HG02623 (cell line): ENCODE measurements at regions not wholly inside any gene's neighbourhood (a gene's known extent, or its start where the extent isn't known, plus 50 kb on each side); places are given as distances from the start of the nearest gene placed in this dataset.
"Not testable (repeated sequence)": the region's sequence is repeated elsewhere in the genome, so short reads cannot be mapped to it uniquely, and the experiment has no call there.

Experiments
- ATAC-seq: cut with Tn5 transposase; IDR thresholded peaks from one replicate; pipeline ENCODE4 v1.9.1; 2021; ENCODE audit warnings: moderate library complexity; ENCODE audit not compliant: unreplicated experiment

DNA sequence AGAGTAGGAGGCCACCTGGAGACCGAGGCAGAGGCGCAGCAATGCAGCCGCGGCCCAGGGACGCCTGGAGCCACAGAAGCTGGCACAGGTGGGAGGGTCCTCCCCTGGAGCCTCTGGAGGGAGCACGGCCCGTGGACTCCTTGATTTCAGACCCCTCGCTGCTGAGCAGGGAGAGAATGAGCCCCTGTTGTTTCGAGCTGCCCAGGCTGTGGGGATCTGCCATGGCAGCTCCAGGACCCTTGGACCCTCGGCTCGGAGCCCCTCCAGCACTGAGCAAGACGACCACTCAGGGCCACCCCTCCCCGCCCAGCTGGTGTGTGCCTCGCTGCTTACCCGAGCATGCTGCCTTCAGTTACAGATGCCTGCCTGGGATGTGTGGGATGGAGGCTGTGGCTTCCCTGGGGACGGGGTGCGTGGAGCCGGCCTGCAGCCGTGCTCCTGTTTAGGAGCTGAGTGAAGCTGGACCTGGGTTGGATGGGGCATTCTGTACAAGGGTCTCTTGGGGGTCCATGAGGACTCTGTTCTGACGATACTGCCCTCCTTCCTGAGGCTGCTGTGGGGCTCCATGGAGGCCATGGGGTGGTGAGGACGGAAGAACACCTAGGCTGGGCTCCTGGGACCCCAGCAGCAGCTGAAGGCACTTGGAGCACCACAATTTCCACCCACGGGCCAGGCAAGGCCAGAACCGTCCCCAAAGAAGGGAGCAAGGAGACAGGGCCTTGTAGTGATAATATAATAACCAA lies 115.1 kb upstream of the LPCAT1 start:
- ATAC-seq = no peak

GRCh38 chr5:1637639-1638481 lies 114.1 kb upstream of the LPCAT1 start:
- no peak for ATAC-seq

- ATAC-seq = no peak
Observed at GRCh38 chr5:1636981-1637638, 113.3 kb upstream of the LPCAT1 start.

DNA sequence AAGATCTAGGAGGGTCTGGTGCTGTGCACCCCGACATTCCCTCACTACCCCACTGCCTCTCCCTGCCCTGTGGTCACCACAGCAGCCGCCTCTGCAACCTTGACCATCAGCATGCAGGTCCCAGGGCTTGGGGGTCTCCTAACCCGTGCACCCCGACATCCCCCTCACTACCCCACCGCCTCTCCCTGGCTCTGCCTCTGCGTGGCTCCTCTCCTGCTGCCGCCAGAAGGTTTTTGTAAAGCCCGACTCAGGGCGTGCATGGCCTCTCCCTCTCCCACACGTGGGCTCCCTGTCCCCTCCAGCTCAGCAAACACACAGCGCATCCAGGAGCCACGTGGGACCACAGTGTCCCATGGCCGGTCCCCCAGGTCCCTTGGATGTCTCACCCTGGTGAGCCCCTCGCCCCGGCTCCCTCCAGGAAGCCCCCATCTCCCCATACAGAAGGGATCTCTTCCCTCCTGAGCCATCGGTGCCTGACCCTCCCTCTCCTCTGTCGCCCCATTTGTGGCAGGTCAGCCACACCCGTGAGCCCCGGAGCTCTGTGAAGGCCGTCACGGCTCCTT lies 112.5 kb upstream of the LPCAT1 start:
- not testable (repeated sequence) for ATAC-seq

DNA sequence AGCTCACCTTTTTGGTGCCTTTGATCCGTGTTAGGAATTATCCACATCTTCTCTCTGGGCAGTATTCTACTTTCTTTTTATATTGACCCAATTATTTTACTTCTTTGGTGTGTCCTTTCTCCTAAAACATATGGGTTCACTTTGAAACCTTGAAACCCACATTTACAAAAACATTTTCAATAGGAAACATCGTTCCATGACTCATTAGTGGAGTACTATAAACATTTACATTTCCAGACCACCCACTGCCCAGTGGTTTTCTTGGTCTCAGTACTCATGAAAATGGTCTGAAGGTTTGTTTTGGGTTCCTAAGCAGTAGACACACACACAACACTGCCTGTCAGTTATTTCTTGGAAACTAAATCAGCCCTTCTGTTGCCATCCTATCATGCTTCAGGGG lies 111.7 kb upstream of the LPCAT1 start:
- not testable (repeated sequence) for ATAC-seq

GRCh38 chr5:1634337-1634661 lies 110.5 kb upstream of the LPCAT1 start:
- no peak for ATAC-seq

DNA sequence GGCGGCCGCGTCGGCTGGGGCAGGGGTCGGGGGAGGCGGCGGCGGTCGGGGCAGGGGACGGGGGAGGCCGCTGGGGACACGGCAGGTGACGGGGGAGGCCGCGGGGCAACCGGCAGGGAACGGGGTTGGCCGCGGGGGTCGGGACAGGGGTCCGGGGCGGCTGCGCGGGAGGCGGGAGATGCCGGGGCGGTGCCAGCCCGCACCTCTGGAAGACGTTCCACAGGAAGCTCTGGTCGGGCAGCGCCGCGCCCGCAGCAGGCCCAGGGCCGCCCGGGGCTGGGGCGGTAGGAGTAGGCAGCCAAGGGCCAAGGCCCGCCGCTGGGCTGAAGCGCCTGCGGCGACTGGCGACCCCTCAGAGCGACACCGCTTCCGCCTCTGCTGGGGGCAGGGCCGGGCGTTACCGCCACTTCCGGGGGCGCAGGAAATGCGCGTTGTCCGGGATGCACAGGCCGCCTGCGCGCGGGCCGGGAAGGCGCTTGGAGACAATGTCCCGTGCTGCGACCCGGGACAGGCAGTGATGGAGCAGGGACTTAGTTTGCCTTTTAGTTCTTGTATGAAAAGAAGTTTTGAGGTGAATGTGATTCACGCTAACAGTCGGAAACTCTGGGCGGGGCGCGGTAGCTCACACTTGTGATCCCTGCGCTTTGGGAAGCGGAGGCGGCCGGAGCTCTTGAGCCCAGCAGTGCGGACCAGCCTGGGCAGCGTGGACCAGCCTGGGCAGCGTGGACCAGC lies 110.0 kb upstream of the LPCAT1 start:
- ATAC-seq = peak; percentile 83

DNA sequence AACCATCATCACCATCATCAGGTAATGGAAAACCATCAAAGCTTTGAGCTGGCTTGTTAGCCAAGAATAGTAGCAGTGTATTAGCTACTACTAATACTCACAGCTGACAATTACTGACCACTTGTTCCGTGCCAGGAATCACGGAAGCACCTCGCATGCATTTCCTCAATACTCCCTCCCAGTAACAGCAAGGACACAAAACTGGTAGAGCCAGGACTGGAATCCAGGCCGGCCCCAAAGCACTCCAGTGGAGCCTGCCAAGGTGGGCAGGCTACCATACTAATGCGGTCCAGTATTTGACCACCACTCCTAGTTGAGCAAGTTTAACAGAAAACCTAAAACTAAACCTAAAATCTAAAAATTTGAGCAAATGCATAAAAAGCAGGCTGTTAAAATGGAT lies 107.2 kb upstream of the LPCAT1 start:
- not testable (repeated sequence) for ATAC-seq

- ATAC-seq = not testable (repeated sequence)
Observed at GRCh38 chr5:1626397-1626796, 102.6 kb upstream of the LPCAT1 start.

DNA sequence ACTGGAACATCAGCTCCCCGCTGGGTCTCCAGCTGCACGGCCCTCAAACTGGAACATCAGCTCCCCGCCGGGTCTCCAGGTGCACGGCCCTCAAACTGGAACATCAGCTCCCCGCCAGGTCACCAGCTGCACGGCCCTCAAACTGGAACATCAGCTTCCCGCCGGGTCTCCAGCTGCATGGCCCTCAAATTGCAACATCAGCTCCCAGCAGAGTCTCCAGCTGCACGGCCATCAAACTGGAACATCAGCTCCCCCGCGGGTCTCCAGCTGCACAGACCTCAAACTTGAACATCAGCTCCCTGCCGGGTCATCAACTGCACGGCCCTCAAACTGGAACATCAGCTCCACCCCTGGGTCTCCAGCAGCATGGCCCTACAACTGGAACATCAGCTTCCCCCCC lies 95.8 kb upstream of the LPCAT1 start:
- ATAC-seq = not testable (repeated sequence)

DNA sequence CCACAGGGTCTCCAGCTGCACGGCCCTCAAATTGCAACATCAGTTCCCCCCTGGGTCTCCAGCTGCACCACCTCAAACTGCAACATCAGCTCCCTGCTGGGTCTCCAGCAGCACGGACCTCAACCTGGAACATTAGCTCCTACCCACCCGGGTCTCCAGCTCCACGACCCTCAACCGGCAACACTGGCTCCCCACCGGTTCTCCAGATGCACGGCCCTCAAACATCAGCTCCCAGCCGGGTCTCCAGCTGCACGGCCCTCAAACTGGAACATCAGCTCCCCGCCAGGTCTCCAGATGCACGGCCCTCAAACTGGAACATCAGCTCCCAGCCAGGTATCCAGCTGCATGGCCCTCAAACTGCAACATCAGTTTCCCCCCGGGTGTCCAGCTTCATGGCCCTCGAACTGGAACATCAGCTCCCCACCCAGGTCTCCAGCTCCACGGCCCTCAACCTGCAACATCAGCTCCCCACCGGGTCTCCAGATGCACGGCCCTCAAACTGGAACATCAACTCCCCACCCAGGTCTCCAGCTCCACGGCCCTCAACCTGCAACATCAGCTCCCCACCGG lies 94.6 kb upstream of the LPCAT1 start:
- ATAC-seq = not testable (repeated sequence)

DNA sequence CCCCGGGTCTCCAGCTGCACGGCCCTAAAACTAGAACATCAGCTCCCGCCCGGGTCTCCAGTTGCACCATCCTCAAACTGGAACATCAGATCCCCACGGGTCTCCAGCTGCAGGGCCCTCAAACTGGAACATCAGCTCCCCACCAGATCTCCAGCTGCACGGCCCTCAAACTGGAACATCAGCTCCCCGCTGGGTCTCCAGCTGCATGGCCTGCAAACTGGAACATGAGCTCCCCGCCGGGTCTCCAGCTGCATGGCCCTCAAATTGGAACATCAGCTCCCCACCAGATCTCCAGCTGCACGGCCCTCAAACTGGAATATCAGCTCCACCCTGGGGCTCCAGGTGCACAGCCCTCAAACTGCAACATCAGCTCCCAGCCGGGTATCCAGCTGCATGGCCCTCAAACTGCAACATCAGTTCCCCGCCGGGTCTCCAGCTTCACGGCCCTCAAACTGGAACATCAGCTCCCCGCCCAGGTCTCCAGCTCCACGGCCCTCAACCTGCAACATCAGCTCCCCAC lies 93.5 kb upstream of the LPCAT1 start:
- ATAC-seq = not testable (repeated sequence)

DNA sequence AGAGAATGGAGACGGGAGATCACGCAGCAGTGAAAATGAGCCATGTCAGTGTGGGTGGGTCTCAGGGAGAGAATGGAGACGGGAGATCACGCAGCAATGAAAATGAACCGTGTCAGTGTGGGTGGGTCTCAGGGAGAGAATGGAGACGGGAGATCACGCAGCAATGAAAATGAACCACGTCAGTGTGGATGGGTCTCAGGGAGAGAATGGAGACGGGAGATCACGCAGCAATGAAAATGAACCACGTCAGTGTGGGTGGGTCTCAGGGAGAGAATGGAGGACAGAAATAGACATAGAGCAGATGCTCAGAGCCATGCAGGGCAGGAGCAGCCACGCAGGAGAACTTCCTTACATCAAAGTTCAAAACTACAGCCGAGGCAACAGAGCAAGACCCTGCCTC lies 89.8 kb upstream of the LPCAT1 start:
- ATAC-seq = not testable (repeated sequence)

DNA sequence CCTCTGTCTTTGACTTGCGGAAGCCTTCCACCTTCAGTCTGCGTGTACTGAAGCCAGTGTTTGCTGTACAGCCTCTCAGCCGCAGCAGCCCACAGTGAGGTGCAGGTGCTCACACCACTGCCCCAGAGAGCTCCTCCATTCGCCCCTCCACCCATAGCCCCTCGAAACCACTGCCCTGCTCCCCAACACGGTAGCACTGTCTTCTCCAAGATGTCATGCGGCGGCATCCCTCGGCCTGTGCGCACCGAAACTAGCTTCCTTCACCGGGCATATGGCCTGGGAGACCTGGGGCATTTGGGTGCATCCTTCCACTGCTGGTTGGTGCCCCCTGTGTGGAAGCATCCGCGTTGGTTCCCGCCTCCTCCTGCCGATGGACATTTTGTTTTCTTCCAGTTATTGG lies 86.8 kb upstream of the LPCAT1 start:
- ATAC-seq = not testable (repeated sequence)

GRCh38 chr5:1609111-1609510 lies 85.4 kb upstream of the LPCAT1 start:
- ATAC-seq = not testable (repeated sequence)

GRCh38 chr5:1608336-1608735 lies 84.6 kb upstream of the LPCAT1 start:
- ATAC-seq = not testable (repeated sequence)

DNA sequence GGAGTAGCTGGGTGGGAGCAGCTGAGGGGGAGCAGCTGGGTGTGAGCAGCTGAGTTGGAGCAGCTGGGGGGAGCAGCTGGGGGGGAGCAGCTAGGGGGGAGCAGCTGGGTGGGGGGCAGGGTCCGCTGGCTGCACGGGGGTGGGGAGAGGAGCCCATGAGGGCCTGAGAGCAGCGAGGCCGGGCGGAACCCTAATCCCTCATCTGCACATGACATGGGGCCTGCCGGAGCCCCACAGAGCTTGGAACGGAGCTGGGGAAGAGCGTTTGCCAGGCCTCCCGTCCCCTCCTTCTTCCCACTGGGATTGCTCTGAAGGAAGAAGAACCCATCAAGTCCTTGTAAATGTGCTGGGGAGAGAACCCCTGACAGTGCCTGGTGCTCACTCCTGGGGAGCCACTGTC lies 83.2 kb upstream of the LPCAT1 start:
- ATAC-seq = not testable (repeated sequence)

GRCh38 chr5:1603916-1604315 lies 80.2 kb upstream of the LPCAT1 start:
- ATAC-seq = not testable (repeated sequence)

DNA sequence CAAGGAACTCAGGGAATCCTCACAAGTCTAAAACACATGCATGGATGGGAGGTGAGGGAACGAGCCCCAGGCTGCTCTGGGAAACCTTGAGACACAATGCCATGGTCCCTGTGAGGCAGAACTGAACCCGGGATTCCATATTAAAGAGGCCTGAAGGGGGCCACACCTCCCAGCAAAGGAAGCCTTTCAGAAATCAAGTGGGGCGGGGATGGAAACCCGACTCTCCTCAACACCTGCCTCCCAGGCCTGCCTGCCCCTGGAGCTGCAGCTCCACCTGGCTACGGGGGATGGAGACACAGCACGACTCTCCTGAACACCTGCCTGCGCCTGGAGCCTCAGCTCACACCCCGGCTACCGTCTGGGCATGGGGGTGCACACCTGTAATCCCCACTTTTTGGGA lies 77.8 kb upstream of the LPCAT1 start:
- not testable (repeated sequence) for ATAC-seq
